Epithelial cell of proximal tubule (primary cell): ENCODE measurements at regions not wholly inside any gene's neighbourhood (a gene's known extent, or its start where the extent isn't known, plus 50 kb on each side); places are given as distances from the start of the nearest gene placed in this dataset.

Source experiments
- DNase-seq: peaks from one replicate; pipeline ENCODE4 v3.0.0-alpha.2; 2011; ENCODE audit warnings: low read depth
- H3K4me3 ChIP-seq: 2 replicates; pipeline ENCODE4 v1.5.1; 2011; ENCODE audit warnings: low read depth, mild to moderate bottlenecking, low read length
- CTCF ChIP-seq: conservative IDR thresholded peaks from 2 replicates; pipeline ENCODE4 v1.5.1; 2012; ENCODE audit warnings: low read depth, mild to moderate bottlenecking, low read length

- no peak for DNase-seq
- TF ChIP-seq CTCF, result no peak
- H3K4me3 ChIP-seq, result no peak overlapping the region
These were observed 799.7 kb upstream of the IGFBP3 start for GRCh38 chr7:46720761-46721160.

- no peak overlapping the region for H3K4me3 ChIP-seq
- DNase-seq, result no peak
- no peak for TF ChIP-seq CTCF
These were observed 798.5 kb upstream of the IGFBP3 start for GRCh38 chr7:46719616-46720015.

- TF ChIP-seq CTCF, result no peak
- no peak for DNase-seq
- H3K4me3 ChIP-seq, result no peak overlapping the region
These were observed 795.9 kb upstream of the IGFBP3 start for GRCh38 chr7:46716926-46717325.

GRCh38 chr7:46715579-46715978 lies 794.5 kb upstream of the IGFBP3 start:
- TF ChIP-seq CTCF, result no peak
- H3K4me3 ChIP-seq, result no peak overlapping the region
- no peak for DNase-seq

GRCh38 chr7:46714904-46715303 lies 793.8 kb upstream of the IGFBP3 start:
- no peak for TF ChIP-seq CTCF
- no peak for DNase-seq

GRCh38 chr7:46713868-46714596 lies 793.0 kb upstream of the IGFBP3 start:
- TF ChIP-seq CTCF, result no peak
- DNase-seq, result no peak

More at GRCh38 chr7:46714904-46715303, 793.8 kb upstream of the IGFBP3 start:
- H3K4me3 ChIP-seq, result no peak overlapping the region

GRCh38 chr7:46710927-46711326 lies 789.9 kb upstream of the IGFBP3 start:
- no peak for TF ChIP-seq CTCF
- DNase-seq, result no peak
- H3K4me3 ChIP-seq, result no peak overlapping the region

More at GRCh38 chr7:46713868-46714596, 793.0 kb upstream of the IGFBP3 start:
- no peak overlapping the region for H3K4me3 ChIP-seq
